RWPE1 (cell line): ENCODE measurements at regions not wholly inside any gene's neighbourhood (a gene's known extent, or its start where the extent isn't known, plus 50 kb on each side); places are given as distances from the start of the nearest gene placed in this dataset.
"Not testable (repeated sequence)": the region's sequence is repeated elsewhere in the genome, so short reads cannot be mapped to it uniquely, and the experiment has no call there.

Experiments used
- CTCF ChIA-PET: fragments of 350-600 bp; sonication (Branson Sonifier 250); formaldehyde crosslinking; extraction: SDS; loops from one replicate; lab custom pipeline; 2021; lab: Yijun Ruan, JAX
- POLR2A ChIA-PET: fragments of 400-600 bp; formaldehyde crosslinking; extraction: SDS; loops from one replicate; lab custom pipeline; 2020; ENCODE audit warnings: antibody characterized with exemption; ENCODE audit not compliant: low non-redundant PET; lab: Yijun Ruan, JAX
- DNase-seq: peaks from one replicate; pipeline ENCODE4 v3.0.0; 2012; ENCODE audit warnings: low spot score
- H3K27ac ChIP-seq: fragments of 450-650 bp; 2 replicates; pipeline ENCODE4 v1.5.1; 2017
- TF ChIP-seq, protein P1 (sequence below): fragments of 450-650 bp; conservative IDR thresholded peaks from 2 replicates; pipeline ENCODE4 v1.5.1; 2017; ENCODE audit warnings: low read depth, mild to moderate bottlenecking

DNA sequence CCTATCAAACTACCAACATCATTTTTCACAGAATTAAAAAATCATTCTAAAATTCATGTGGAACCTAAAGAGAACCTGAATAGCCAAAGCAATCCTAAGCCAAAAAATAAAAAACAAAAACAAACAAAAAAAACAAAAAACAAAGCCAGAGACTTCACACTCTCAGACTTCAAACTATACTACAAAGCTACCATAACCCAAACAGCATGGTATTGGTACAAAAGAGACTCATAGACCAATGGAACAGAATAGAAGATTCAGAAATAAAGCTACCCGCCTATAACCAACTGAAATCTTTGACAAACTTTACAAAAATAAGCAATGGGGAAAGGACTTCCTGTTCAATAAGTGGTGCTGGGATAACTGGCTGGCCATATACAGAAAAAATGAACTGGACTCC is 152.3 kb upstream of the SMIM31 start:
- no peak overlapping the region for H3K27ac ChIP-seq
- CTCF ChIA-PET, result interaction anchor here (0.6 kb wide), 1 partner anchor 436 kb away, joined by 4 read pairs; no protein-coding TSS in a partner anchor
- DNase-seq, result no peak
- POLR2A ChIA-PET, result no interaction called here
- TF ChIP-seq, protein P1, sequence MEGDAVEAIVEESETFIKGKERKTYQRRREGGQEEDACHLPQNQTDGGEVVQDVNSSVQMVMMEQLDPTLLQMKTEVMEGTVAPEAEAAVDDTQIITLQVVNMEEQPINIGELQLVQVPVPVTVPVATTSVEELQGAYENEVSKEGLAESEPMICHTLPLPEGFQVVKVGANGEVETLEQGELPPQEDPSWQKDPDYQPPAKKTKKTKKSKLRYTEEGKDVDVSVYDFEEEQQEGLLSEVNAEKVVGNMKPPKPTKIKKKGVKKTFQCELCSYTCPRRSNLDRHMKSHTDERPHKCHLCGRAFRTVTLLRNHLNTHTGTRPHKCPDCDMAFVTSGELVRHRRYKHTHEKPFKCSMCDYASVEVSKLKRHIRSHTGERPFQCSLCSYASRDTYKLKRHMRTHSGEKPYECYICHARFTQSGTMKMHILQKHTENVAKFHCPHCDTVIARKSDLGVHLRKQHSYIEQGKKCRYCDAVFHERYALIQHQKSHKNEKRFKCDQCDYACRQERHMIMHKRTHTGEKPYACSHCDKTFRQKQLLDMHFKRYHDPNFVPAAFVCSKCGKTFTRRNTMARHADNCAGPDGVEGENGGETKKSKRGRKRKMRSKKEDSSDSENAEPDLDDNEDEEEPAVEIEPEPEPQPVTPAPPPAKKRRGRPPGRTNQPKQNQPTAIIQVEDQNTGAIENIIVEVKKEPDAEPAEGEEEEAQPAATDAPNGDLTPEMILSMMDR, result no peak

DNA sequence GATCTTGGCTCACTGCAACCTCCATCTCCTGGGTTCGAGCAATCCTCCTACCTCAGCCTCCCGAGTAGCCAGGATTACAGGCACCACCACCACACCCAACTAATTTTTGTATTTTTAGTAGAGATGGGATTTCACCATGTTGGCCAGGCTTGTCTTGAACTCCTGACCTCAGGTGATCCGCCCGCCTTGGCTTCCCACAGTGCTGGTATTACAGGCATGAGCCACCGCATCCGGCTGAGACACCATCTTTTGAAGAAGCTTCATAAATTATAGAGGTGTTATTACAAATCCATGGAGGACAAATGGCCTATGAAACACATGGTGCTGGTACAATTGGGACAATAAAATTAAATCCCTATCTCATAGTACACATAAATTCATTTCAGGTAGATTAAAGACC is 148.1 kb upstream of the SMIM31 start:
- POLR2A ChIA-PET, H3K27ac ChIP-seq, DNase-seq: not testable (repeated sequence)
- CTCF ChIA-PET, result interaction anchor here (0.6 to 0.7 kb wide), 3 partner anchors 260 to 1057 kb away, joined by 3 to 8 read pairs (median 4); no protein-coding TSS in a partner anchor

DNA sequence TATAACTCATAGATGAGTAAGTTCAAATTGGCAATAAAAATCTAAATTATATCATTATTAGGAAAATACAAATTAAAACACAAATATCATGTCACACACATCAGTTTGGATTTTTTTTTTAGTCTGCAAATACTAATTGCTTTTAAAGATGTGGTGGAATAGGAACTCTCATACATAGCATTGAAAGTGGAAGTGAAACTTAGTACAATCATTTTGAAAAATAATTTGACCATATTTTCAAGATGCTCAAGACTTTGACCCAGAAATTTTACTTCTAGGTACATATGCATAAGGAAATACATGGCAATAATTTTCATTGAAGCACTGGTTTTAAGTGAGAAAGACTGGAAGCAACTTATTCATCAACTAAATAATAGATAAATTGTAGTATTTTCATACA is 147.5 kb upstream of the SMIM31 start:
- ChIA-PET POLR2A (no interaction called here), CTCF (interaction anchor here (0.6 kb wide), 2 partner anchors 347 to 1057 kb away, joined by 4 to 8 read pairs; no protein-coding TSS in a partner anchor)
- DNase-seq, result no peak
- H3K27ac ChIP-seq, result no peak overlapping the region
- TF ChIP-seq, protein P1, result no peak

DNA sequence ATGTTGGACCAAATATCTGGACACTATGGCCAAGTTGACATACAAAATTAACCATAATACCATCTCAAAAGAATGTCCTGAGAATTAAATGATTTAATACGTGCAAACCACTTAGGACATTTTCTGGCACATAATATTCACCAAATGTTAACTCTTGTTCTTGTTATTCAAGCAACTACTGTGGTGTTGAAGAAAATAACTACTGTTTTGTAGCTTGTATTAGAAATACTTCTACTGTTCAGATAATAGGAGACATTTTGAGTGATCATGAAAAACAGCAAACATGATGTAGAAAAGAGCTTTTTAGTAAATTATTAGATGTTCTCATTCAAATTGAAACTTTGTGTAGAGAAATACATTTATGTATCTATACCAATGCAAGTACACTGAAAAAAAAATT is 140.7 kb upstream of the SMIM31 start:
- TF ChIP-seq, protein P1, result no peak
- ChIA-PET POLR2A (no interaction called here), CTCF (no interaction called here)
- no peak overlapping the region for H3K27ac ChIP-seq
- no peak for DNase-seq

DNA sequence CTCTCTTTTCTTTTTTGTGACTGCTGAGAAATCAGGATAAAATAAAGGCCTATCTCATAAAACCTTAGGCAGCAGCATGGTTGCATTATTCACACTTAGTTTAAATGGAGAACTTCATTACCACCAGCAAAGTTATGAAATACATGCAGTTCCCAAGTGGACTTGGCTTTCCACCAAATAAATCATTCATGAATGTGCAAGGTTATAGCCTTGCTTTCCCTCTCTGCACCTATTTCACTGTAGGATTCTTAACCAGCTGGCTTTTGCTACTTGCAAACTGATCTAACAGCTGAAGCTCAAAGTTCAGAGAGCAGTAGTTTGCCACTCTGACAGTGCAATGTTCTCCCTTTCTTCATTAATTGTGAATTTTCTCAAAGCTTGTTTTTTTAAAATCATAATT is 140.1 kb upstream of the SMIM31 start:
- ChIA-PET POLR2A (no interaction called here), CTCF (no interaction called here)
- no peak overlapping the region for H3K27ac ChIP-seq
- TF ChIP-seq, protein P1, result no peak
- DNase-seq, result no peak

DNA sequence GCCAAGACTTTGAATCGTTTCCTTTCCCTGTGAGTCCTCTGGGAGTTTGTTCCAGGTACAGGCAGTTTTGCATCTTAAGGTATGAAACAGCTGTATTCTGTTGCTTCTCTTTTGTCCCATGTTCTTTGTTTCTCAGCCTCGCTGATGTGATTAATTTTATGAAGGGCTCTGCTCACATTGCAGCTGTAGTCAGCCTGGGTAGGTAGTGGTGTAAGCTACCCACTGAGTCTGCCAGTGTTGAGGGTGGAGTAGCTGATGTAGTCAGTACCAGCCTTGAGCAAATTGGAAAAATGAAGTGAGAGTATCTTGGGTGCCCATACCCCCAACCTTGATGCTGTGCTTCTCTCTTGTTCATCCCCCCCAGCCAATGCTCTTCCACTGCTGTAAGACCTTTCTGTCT is 139.6 kb upstream of the SMIM31 start:
- no peak for DNase-seq
- CTCF ChIA-PET, result no interaction called here
- POLR2A ChIA-PET, result no interaction called here
- no peak overlapping the region for H3K27ac ChIP-seq
- TF ChIP-seq, protein P1, result no peak

DNA sequence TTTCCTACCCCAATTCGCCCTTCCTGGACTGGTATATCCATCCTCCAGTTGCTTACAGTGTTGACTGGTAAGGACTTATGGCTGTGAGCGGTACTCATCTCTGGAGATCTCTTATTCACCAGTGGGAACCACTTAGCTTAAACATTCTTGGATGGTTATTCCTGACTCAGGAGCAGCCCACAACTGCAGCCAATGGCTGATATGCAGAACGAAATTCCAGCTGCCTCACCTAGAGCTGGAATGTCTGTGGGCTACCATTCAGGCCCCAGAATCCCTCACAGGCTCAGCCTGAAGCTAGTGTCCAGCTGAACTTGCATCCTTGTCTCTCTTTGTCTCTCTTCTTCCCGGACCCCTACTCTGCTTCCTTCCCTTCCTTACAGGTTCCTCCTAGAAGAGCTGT is 138.9 kb upstream of the SMIM31 start:
- H3K27ac ChIP-seq, result no peak overlapping the region
- CTCF ChIA-PET, result interaction anchor here (0.6 kb wide), 1 partner anchor 1062 kb away, joined by 3 read pairs; no protein-coding TSS in a partner anchor
- TF ChIP-seq, protein P1, result no peak
- POLR2A ChIA-PET, result no interaction called here
- no peak for DNase-seq
